Activated CD8-positive, alpha-beta memory T cell treated with anti-CD3 and anti-CD28 coated beads, Interleukin-2, amount 50 U/mL, for 48 hours (primary cell): ENCODE measurements at regions not wholly inside any gene's neighbourhood (a gene's known extent, or its start where the extent isn't known, plus 50 kb on each side); places are given as distances from the start of the nearest gene placed in this dataset.
A peak's percentile ranks its signal among the peaks of the same experiment; 100 is the strongest.

Experiments used
- DNase-seq: peaks from one replicate; pipeline ENCODE4 v3.0.0-alpha.2; 2020

DNA sequence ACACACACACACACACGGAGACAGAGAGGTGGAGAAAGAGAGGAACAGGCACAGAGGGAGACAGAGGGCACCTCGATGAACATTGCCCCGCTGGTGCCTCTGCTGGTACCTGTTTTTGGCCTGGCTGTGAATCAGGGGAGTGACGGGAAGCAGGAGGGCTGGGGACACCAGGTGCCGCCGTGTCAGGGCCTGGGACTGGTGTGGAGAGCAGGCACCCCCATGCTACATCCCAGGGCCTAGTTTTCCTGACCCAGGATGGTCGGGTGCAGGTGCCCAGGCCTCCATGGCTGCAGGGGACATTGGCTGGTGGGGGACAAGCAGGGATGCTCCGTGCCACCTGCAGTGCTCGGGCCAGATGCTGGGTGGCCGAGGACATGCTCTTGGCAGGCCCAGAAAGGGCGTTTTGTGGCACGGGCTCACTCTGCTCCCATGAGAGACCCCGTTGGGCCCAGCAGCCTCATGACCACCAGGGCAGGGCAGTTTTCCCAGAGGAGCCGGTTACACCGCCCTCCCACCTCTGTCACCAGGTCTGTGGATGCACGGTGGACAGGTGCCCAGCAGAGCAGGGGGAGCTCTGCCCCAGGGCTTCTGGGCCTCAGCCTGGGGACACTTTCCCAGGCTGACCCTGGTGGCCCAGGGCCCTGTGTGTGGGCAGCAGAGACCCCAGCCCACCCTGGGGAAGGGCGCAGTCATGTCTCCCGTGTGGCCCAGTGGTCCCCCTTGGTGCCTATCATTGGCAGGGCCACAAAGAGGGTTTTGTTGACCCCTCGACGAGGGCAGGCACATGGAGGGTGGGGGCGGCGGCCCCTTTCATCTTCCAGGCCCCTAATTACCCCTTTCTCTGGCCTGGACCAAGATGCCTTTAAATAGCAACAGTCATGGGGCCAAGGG lies 207.5 kb upstream of the RTL1 start:
- DNase-seq = peak; percentile 39

DNA sequence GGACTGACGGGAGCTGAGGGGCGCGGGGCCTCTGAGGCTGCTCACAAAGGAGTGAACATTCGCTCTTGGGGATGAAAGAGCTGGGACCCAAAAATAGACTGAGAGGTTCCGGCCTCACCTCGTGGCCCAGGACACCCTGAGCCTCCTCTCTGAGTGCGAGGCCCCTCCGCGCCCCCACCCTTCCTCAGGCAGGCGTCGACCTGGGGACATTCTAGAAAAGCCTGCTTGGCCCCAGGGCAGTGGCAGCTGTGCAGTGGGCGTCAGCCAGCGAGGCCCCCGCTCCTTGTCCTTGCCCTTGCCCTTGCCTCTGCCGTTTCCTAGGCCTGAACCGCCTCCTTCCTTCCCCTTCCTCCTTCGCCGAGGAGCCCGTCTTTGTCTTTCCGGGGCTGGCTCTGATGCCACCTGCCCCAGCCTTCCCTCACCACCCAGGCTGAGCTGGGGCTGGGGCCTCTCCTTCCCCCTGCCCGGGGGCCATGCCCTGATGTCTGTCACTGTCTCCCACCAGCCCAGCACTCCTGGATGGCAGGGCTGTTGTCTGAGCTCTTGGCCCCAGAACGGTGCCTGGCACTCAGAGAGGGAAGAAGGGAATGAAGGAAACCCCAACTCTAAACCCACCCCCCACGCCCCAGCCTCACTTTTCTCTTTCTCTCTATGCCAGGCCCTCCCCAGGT lies 208.2 kb upstream of the RTL1 start:
- DNase-seq = peak; percentile 30

DNA sequence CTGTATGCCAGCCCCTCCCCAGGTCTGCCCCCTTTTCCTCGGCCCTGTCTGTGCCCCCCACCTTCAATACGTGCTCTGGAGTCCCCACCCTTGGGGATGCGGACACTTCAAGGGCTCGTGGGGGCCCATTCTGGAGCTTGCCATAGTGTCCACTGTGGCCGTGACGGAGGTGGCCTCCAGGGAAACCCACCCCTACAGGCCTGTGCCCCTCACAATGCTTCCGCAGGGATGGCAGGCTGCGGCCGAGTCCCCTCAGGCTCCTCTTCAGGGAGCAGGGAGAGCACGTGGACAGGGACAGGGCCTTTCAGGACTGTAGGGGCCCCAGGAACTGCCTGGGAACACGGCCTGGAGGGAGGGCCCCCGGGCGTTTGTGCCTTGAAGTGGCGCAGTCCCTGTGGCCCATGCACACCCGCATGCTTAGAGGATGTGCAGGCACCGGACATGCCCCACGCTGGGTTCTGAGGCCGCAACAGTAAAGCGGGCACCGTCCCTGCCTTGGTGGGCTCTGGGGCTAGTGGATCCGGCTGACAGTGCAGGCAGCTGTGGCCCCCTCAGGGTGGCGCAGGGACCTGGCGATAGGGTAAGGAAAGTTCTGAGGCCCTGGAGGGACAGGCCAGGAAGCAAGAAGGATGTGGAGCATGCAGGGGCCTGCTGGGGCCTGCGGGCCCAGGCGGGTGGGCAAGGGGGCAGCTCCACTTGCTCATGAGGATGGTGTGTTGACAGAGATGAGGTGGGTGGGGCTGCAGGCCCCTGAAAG lies 209.0 kb upstream of the RTL1 start:
- DNase-seq = peak; percentile 26

DNA sequence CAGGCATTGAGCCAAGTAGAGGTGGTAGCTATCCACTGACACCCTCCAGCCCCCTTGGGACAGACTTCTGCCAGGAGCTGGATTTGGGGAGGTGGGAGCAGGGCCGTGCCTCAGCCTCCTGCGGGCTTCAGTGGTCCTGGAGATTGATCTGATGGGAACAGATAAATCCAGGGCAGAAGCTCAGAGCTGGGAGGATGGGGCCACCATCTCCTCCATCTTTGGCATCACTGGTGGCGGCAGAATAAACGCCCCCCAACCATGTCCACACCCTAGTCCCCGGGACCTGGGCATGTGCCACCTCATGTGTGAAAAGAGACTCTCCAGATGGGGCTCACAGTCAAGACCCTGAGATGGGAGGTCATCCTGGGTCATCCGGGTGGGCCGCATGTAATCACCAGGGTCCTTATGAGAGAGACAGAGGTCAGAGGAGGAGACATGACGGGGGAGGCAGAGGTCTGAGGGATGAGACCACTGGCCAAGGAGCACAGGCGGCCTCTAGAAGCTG lies 209.6 kb upstream of the RTL1 start:
- peak; percentile 26 for DNase-seq

DNA sequence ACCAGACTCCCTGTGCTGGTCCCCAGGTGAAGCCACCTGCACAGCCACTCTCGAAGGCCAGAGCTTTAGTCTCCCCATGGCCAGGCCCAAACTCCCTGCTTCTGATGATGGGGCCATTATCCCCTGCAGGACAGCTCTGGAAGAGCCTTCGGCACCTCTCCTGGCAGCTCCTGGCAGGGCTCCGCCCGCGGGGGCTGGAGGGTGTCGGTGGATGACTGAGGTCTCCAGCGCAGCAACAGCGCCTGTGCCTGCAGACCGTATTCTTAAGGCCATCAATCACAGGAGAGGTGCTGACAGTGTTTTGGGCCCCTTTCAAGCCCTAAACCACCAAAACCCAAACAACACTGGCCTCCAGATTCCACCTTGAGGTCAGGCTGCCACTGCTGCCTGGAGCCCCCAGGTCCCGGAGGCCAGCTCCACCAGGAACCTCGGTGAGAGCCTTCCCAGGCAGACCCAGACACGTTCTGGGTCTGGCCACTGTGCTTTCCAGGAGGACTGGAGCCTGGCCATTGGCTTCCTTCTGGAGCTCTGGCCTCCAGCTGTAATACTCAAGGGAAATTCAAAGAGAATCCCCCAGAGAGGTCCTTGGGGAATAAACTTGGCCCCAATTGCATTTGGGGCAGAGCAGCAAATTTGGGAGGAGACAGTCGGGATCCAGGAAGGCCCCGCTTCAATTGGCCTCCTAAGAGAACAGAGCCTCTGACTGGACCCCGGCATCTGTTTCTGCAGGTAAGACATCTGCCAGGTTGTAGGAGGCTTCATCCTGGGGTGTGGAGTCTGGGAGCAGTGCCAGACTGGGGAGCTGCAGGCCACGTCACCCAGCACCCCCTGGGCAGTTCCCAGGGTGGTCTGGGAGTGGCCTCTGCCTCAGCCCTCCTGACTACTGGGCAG lies 210.6 kb upstream of the RTL1 start:
- peak; percentile 30 for DNase-seq

DNA sequence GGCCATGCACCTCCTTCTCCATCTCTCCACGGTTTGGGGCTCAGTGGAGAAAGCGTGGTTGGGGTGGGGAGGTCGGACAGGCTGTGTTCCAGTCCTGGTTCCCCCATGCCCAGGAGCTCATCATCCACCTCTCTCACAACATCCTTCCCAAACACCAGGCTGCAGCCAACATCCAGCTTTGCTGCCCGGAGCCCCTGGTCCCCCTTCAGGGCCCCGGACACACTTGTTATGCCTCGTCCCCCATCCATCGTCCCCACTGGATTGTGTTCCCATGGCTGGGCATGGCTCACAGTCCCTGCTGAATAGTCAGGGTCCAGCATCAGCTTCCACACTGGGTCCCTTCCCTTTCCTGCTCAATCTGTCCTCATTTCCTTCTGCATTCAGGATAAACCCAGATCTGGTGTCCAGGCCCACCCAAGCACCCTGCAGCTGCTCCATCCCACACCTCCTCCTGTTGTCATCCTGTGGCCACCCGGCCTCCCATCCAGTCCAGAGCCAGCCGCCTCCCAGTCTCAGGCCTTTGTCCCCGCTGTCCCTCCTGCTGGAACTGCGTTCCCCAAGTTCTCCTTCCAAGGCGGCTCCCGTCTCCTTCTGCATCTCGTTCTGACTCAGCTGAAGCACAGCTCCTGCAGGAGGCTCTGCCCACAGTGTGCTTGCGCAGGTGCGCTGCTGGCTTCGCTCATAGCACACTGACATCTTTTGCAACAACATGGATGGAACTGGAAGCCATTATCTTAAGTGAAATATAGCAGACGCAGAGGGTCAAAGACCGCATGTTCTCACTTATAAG lies 211.4 kb upstream of the RTL1 start:
- DNase-seq = peak; percentile 12

DNA sequence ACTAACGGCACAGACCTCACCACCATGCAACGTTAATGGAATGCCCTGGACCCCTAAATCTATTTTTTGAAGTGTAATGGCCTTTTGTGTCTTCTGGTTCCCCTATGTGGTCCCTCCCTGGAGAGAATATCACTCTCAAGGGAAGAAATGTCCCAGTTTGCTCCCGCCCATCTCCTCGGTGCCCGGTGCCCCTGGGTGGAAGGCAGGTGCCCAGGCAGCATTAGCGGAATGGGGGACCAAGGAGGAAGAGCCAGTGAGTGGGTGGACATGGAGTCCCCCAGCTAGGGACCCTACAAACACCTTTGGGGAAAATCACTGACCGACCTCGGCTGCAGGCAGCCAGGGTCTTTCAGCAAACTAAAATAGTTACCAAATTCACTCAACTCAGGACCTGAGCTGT lies 212.1 kb upstream of the RTL1 start:
- peak; percentile 4 for DNase-seq

DNA sequence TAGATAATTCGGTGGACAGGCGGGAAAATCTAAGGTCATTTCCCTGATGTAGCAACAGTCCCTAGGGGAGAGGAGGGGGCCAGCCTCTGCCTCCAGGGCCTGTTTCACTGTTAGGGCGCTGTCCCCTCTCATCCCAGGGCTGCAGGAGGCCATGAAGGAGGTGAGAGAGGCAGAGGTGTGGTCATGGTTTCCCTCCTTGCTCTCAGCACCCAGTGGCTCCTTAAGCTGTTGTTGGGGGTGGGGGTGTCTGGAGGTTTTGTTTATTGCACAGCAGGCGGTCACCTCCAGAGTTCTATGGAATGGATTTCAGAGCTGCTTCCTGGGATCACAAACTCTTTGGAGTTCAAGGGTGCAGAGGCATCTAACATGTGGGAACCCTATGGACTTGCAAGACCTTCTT lies 212.5 kb upstream of the RTL1 start:
- peak; percentile 4 for DNase-seq

DNA sequence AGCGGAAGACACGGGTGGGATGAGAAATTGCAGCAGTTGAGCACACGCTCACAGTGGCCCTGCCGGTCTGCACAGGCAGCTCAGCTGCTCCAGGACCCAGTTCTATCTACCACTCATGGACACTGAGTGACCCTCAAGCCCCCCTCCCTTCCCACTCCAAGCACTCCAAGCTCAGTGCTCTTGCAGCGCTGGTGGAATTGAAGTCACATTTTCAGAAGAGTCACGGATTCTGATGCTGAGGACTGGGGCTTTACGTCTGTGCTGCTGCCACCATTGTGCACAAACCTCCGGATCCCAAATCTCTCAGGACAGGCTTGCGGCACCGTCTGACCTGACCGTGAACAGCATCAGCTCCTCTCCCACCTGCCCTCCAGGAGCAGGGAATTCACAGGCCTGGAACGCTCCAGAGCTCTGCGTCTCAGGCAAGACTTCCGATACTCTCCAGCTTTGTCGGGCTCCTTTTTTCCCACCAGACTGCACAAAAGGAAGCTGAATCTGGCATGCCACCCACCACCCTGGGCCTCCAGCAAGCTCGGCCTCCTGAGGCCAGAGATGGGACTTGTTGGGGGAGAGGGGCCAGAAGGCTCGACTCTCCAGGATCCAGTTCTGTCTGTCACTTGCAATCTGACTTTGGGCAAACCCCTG lies 213.1 kb upstream of the RTL1 start:
- peak; percentile 7 for DNase-seq

DNA sequence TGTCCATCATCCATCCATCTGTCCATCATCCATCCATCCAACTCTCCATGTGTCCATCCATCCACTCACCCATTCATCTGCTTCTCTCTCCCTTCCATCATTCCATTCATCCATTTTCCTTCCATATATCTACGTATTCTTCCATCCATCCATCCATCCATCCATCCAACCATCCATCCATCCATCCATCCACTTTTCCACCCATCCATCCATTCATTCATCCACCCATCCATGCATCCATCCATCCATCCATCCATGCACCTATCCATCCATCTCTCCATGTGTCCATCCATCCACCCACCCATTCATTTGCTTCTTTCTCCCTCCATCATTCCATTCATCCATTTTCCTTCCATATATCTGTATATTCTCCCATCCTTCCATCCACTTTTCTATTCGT lies 214.0 kb upstream of the RTL1 start:
- no peak for DNase-seq

DNA sequence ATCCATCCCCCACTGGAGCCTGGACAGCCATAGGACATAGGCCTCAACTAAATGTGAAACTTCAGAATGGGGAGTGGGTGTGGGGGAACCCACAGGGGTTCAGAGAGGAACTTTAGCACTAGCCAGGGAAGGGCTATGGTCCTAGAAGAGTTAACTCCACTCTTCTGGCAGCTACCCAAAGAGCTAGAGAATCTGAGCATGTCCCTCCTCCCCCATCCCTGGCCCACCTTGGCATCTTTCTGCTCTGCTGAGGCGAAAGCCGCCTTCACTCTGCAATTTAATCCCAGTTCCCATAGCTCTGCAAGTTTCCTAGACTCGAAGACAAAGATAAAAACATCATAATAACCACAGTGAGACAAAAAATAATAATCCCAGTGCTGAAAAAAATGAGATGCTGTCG lies 214.7 kb upstream of the RTL1 start:
- peak; percentile 2 for DNase-seq

DNA sequence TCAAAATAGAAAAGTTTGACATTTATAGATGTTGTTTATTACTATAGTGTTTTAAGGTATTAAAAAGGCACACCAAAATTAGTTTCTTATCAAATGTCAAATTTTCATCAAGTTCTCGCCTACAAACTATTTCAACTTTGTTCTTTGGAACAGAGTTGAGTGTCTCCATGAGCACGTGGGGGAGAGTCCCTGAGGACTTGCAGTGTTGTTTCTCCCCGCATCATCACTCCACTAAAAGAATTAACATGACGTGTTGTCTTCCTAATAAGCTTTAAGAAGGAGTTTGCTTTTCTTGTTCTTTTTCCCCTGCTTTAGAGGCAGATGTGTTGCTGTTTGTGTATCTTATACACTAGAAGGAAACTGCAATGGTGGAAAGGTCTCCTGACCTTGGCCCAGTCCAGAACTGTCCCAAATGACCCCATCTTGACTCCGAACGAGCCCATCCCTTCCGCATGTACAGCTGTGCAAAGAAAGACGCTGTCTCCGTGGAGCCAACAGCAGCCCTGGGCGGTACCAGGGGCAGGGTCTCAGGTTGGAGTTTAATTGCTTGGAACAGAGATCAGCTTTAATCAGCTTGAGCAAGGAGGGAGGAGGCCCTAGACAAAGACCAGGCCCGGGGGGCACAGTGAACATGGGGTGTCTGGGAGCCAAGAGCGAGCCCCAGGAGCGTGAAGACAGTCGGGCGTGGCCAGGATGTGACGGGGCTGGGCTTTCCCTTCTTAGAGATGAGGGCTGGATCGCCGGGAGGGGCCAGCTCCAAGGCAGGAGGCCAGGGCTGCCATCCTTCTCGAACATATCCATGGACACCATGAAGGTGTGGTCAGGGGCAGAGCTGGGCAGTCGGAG lies 215.4 kb upstream of the RTL1 start:
- peak; percentile 32 for DNase-seq

DNA sequence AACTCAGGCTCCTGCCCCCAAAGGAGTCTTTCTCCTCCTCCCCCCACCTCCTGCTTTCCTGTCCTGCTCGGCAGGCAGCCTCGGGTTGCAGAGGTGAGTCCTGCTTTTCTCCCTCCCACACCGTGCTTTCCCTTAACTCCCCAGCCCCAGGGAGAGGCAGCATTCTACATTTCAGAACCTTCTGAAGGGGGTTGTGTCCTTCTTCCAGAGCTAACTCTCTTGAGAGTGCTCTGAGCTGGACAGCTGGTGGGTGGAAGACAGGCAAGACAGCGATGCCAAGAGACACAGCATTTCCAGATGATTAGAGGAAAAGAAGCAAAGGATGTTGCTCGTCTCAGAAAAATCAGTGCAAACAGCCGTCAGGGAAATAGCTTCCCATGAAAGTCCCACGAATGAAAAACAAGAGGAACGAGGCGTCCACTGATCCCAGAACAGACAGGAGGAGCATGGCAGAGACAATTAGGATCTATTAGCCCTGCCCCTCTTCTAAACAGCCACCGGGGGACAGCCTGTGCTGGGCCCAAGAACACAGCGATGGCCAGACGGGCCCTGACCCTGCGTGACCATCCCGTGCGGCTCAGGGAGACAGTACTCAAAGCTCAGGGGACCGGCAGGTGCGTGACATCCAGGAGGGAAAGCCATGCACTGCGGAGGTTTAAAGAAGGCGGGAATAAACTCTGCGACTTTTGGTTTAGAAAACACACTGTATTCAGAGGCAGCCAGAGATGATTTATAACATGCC lies 216.5 kb upstream of the RTL1 start:
- DNase-seq = peak; percentile 33

DNA sequence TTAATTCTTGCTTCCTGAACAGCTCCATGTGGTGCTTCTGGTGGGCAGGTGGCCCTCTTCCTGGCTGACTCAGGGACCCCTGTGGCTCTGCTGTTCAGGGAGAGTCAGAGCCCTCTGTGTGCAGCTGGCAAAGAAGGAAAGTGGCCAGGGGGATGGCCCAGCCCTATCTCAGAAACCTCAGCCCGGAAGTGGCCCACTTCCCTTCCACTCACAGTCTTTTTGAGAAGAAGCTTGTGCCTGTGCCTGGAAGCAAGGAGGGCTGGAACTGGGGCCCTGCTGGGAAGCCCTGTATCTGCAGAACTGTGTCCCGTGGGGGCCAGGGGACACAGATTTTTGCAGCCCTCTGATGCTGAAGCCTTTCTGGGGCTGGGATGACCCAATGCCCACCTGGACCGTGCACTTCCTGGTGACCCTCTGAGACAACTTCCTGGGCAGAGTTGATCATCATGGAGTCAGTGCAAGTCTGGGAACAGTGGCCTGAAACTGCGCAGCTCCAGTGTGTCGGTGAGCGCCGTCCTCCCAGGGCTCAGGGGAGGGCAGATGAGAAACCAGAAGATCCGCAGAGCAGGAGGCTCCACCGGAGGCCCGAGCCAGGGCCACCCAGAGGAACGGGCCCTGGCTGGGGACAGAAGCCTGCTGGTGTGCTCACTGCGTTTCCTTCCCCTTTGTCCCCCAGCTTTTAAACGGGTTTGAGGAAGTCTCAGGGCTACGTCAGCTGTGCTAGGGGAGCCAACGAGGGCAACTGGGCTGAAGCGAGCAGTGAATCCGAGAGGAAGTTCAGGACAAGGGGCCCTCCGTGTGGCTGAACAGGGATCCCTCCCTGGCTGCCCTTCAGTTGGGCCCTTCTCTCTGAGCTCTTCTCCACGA lies 217.4 kb upstream of the RTL1 start:
- peak; percentile 53 for DNase-seq

DNA sequence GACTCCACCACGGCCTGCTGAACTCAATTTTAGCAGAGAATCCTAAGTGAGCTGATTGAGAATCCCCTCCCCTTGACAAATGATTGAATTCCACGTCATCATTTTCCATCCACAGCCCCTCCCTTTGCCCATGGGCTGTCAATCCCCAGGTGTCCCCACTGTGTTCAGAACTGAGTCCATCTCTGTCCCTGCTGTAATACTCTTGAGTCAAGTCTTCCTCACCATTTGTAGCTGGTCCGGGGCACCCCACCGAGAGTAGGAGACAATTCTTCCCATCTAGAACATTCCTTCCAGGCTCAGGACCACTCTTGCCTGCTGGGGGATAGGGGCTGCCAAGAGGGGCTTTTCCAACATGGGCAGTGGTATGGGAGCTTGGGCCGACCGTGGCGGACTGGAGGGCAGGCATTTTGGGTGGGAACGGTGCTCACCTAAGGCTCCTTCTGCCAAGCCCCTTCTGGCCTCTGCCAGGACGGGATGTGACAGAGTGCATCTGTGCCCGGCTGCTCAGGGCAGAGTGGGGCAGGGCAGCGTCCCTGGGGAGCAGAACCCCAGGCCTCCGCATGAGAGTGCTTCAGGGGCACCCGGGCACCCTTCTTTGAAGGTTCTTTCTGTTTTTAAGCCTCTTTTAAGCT lies 218.1 kb upstream of the RTL1 start:
- peak; percentile 48 for DNase-seq

DNA sequence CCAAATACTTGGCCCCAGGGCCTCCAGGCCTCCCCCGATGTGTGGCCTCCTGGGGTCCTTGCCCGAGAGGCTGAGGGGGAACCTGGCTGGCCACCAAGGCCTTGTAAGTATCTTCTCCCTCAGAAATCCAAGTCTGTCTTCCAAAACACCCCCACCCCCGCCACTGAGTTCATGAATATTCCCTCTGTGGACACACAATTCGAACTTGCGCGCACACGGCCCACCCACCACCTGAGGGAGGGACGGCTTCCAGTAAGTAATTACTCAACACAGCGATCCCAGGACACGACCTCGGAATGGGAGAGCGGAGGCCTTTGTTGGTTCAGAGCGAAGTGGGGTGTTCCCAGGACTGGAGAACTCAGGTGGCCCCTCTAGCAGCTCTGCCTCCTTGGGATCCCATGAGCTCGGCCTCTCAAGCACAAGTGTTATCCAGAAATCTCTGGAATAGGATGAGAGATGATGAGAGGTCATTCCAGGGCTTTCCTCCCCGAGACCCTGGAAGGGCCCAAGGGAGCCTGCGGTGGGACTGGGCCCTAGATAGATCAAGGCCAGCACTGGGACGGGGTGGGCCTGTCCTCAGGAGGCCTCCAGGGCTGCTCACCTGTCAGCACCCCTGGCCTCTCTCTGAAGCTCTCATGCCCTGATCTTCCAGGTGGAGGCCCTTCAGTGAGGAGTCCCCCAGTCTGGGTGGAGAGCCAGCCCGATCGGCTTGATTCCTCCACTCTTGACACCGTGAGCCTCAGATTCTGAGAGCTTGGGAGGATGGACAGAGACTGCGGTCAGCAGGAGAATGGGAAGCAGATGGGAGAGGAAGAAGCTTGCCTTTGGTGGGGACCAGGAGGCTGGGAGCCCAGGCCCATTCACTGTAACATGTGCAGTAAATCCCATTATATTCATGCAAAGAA lies 219.0 kb upstream of the RTL1 start:
- peak; percentile 25 for DNase-seq
